ENCODE measurements at regions not wholly inside any gene's neighbourhood (a gene's known extent, or its start where the extent isn't known, plus 50 kb on each side); places are given as distances from the start of the nearest gene placed in this dataset.

- no peak for DNase-seq
Observed at GRCh38 chr12:98198261-98198982, 317.0 kb upstream of the TMPO start.

- no peak for DNase-seq
Observed at GRCh38 chr12:98208816-98209215, 306.6 kb upstream of the TMPO start.

GRCh38 chr12:98211909-98212695 is 303.3 kb upstream of the TMPO start:
- DNase-seq, result no peak

GRCh38 chr12:98213556-98213955 is 301.8 kb upstream of the TMPO start:
- DNase-seq, result no peak

GRCh38 chr12:98217257-98217656 is 298.1 kb upstream of the TMPO start:
- no peak for DNase-seq

GRCh38 chr12:98220636-98221035 is 294.8 kb upstream of the TMPO start:
- DNase-seq, result no peak

GRCh38 chr12:98221243-98221808 is 294.1 kb upstream of the TMPO start:
- no peak for DNase-seq

GRCh38 chr12:98222135-98222534 is 293.3 kb upstream of the TMPO start:
- no peak for DNase-seq

GRCh38 chr12:98224584-98225221 is 290.7 kb upstream of the TMPO start:
- DNase-seq, result no peak

- DNase-seq, result no peak
Observed at GRCh38 chr12:98227162-98227561, 288.2 kb upstream of the TMPO start.

- DNase-seq, result no peak
Observed at GRCh38 chr12:98228683-98229539, 286.5 kb upstream of the TMPO start.

- no peak for DNase-seq
Observed at GRCh38 chr12:98229540-98229924, 285.9 kb upstream of the TMPO start.

- DNase-seq, result no peak
Observed at GRCh38 chr12:98232753-98233390, 282.5 kb upstream of the TMPO start.

- no peak for DNase-seq
Observed at GRCh38 chr12:98235301-98235700, 280.1 kb upstream of the TMPO start.

- DNase-seq, result no peak
Observed at GRCh38 chr12:98238515-98239130, 276.8 kb upstream of the TMPO start.

GRCh38 chr12:98243190-98243589 is 272.2 kb upstream of the TMPO start:
- no peak for DNase-seq

- no peak for DNase-seq
Observed at GRCh38 chr12:98244136-98244535, 271.3 kb upstream of the TMPO start.

- DNase-seq, result no peak
Observed at GRCh38 chr12:98253207-98254037, 262.0 kb upstream of the TMPO start.

GRCh38 chr12:98256830-98257229 is 258.6 kb upstream of the TMPO start:
- DNase-seq, result no peak

Data from hypothalamus (tissue), 51 donors.